ENCODE measurements at regions not wholly inside any gene's neighbourhood (a gene's known extent, or its start where the extent isn't known, plus 50 kb on each side); places are given as distances from the start of the nearest gene placed in this dataset.

DNA sequence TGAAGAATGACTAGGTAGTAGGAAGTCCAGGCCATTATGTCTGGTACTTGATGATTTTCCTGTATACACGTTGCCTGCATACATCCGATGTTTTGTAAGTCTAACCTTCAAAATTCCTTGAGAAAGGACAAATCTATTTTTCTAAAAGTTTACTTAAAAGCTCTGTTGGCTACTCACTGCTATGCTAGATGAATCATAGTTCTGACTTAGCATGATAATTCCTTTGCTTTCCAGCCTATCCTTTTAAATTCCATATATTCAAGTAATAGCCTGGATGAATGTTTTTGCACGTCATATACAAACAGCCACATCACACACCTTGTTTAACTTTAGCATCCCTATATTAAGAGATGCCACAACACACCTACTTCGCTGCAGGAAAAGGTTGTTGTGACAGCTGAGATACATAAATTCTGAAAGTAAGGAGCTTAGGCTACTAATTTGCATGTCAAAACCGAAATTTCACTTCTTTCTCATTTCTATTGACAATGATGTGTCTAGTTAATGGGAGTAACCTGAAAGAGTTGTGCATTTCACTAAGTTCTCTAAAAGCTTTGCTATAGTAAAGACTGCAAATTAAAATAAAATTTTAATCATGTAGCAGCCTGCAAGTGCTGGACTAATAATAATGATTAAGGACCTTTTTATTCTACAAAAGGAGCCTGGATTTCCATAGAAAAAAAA, 1116.4 kb downstream of the JRKL start:
- TF ChIP-seq, protein P1, sequence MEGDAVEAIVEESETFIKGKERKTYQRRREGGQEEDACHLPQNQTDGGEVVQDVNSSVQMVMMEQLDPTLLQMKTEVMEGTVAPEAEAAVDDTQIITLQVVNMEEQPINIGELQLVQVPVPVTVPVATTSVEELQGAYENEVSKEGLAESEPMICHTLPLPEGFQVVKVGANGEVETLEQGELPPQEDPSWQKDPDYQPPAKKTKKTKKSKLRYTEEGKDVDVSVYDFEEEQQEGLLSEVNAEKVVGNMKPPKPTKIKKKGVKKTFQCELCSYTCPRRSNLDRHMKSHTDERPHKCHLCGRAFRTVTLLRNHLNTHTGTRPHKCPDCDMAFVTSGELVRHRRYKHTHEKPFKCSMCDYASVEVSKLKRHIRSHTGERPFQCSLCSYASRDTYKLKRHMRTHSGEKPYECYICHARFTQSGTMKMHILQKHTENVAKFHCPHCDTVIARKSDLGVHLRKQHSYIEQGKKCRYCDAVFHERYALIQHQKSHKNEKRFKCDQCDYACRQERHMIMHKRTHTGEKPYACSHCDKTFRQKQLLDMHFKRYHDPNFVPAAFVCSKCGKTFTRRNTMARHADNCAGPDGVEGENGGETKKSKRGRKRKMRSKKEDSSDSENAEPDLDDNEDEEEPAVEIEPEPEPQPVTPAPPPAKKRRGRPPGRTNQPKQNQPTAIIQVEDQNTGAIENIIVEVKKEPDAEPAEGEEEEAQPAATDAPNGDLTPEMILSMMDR (conservative IDR thresholded peaks at IDR 0.05; ENCODE audit: low read depth in 2 of 2): no peak
- TF ChIP-seq, protein P2, sequence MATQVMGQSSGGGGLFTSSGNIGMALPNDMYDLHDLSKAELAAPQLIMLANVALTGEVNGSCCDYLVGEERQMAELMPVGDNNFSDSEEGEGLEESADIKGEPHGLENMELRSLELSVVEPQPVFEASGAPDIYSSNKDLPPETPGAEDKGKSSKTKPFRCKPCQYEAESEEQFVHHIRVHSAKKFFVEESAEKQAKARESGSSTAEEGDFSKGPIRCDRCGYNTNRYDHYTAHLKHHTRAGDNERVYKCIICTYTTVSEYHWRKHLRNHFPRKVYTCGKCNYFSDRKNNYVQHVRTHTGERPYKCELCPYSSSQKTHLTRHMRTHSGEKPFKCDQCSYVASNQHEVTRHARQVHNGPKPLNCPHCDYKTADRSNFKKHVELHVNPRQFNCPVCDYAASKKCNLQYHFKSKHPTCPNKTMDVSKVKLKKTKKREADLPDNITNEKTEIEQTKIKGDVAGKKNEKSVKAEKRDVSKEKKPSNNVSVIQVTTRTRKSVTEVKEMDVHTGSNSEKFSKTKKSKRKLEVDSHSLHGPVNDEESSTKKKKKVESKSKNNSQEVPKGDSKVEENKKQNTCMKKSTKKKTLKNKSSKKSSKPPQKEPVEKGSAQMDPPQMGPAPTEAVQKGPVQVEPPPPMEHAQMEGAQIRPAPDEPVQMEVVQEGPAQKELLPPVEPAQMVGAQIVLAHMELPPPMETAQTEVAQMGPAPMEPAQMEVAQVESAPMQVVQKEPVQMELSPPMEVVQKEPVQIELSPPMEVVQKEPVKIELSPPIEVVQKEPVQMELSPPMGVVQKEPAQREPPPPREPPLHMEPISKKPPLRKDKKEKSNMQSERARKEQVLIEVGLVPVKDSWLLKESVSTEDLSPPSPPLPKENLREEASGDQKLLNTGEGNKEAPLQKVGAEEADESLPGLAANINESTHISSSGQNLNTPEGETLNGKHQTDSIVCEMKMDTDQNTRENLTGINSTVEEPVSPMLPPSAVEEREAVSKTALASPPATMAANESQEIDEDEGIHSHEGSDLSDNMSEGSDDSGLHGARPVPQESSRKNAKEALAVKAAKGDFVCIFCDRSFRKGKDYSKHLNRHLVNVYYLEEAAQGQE (IDR thresholded peaks at IDR 0.05; ENCODE audit: unreplicated experiment): no peak
- TF ChIP-seq EZH2phosphoT487 (IDR thresholded peaks at IDR 0.05; ENCODE audit: unreplicated experiment) (no peak), ZNF114 (CRISPR knock-in tag; IDR thresholded peaks at IDR 0.05) (no peak), ZNF331 (CRISPR knock-in tag; IDR thresholded peaks at IDR 0.05; ENCODE audit: low read depth) (no peak), POLR2AphosphoS5 (IDR thresholded peaks at IDR 0.05; ENCODE audit: low read depth) (no peak), CREB1 (CRISPR knock-in tag; IDR thresholded peaks at IDR 0.05; ENCODE audit: low read depth) (no peak), EZH2 (IDR thresholded peaks at IDR 0.05; ENCODE audit: low read depth, unreplicated experiment) (no peak), NANOG (IDR thresholded peaks at IDR 0.05; ENCODE audit: borderline replicate concordance) (no peak)
- TF ChIP-seq, protein P3, sequence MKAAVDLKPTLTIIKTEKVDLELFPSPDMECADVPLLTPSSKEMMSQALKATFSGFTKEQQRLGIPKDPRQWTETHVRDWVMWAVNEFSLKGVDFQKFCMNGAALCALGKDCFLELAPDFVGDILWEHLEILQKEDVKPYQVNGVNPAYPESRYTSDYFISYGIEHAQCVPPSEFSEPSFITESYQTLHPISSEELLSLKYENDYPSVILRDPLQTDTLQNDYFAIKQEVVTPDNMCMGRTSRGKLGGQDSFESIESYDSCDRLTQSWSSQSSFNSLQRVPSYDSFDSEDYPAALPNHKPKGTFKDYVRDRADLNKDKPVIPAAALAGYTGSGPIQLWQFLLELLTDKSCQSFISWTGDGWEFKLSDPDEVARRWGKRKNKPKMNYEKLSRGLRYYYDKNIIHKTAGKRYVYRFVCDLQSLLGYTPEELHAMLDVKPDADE (IDR thresholded peaks at IDR 0.05): no peak

Data from GM23338 (cell line).